Left lung (tissue), 4 donors: ENCODE measurements at regions not wholly inside any gene's neighbourhood (a gene's known extent, or its start where the extent isn't known, plus 50 kb on each side); places are given as distances from the start of the nearest gene placed in this dataset.
A peak's percentile ranks its signal among the peaks of the same experiment; 100 is the strongest.

Source experiments
- ATAC-seq: fragments of 200-7000 bp; cut with Tn5 transposase; one replicate; pipeline ENCODE4 v1.9.1; 2020; ENCODE audit warnings: moderate library complexity
- DNase-seq, 4 donors: peaks; one replicate each; pipeline ENCODE4 v3.0.0-alpha.2; 2013 to 2020
- H3K27ac ChIP-seq, 2 donors: fragments of 200-600 bp; sonication (generic) in 1 of 2; one replicate each; pipeline versions ENCODE4 v1.5.0 to v1.8.0; 2020 to 2021
- H3K27me3 ChIP-seq, 2 donors: fragments of 200-600 bp; sonication (generic) in 1 of 2; one replicate each; pipeline versions ENCODE4 v1.5.0 to v1.8.0; 2020 to 2021
- H3K36me3 ChIP-seq, 2 donors: fragments of 200-600 bp; sonication (generic) in 1 of 2; one replicate each; pipeline versions ENCODE4 v1.5.0 to v1.8.0; 2020 to 2021
- H3K4me1 ChIP-seq, 2 donors: fragments of 200-600 bp; one replicate each; pipeline ENCODE4 v1.8.0; 2021
- H3K4me3 ChIP-seq, 2 donors: fragments of 200-600 bp; sonication (generic) in 1 of 2; one replicate each; pipeline versions ENCODE4 v1.5.0 to v1.8.0; 2020 to 2021; ENCODE audit warnings: mild to moderate bottlenecking in 1 of 2
- H3K9me3 ChIP-seq, 2 donors: fragments of 200-600 bp; sonication (generic) in 1 of 2; one replicate each; pipeline versions ENCODE4 v1.5.0 to v1.8.0; 2020 to 2021
- intact Hi-C, 2 donors: fragments of 100-400 bp; cut with DNase I; formaldehyde crosslinking; loops; one replicate each; pipeline versions ENCODE4 v1.11.2 to v1.14.2; 2022
- TF ChIP-seq, protein P1 (sequence below), 2 donors: fragments of 200-600 bp; sonication (generic) in 1 of 2; IDR thresholded peaks; one replicate each; pipeline versions ENCODE4 v1.5.0 to v1.8.0; 2021; ENCODE audit warnings: antibody characterized with exemption in 2 of 2
- donor health status: DM: no; HTN: yes; CAD: no.
- donor health status: DM: no; HTN: no; CAD: no.

DNA sequence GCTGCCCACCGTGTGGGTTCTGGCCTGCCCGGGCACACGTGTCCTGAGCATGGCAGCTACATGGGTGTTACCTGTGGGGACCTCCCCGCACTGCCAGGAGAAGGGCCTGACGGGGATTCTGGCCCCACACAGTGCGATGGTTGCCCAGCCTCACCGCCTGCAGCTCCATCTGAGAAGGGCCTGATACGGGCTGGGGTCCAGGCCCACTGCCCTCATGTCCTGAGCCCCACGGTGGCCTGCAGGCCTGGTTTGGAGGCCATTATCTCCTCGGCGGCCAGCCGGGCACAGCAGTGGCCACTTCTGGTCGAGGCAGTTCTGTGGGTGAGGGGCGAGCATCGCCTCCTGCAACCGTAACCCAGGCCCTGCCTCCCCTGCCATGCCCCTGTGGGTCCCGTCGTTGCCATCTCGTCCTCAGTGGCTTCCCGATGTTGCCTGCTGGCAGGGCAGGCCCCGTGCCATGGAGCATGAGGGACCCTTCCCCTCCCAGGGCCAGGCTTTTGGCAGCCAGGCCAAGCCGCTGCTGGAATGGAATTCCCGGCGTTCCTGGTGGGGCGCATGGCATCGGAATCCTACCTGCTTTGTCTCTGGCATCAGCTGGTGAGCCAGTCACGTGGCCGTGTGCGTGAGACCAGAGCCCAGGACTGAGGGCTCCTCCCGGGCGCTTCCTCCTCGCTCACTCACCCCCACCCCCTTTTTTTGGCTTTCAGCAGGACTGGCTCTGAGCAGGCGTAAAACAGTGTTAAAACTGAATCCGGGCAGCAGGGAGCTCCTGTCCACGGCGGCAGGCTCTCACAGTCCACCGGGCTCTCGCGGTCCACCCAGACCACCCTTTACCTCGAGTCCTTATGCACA lies 71.9 kb upstream of the PPARA start:
- Histone ChIP-seq H3K9me3 (no peaks in the 10 kb centered on the region), H3K4me1 (peaks cover 35 to 88% of the 10 kb centered on the region in 2 donors), H3K4me3 (peak overlapping the region; percentile 22 to 75), H3K27ac (peak overlapping the region; percentile 97 to 98), H3K36me3 (peaks cover 0 to 24% of the 10 kb centered on the region in 2 donors), H3K27me3 (no peaks in the 10 kb centered on the region)
- TF ChIP-seq, protein P1, sequence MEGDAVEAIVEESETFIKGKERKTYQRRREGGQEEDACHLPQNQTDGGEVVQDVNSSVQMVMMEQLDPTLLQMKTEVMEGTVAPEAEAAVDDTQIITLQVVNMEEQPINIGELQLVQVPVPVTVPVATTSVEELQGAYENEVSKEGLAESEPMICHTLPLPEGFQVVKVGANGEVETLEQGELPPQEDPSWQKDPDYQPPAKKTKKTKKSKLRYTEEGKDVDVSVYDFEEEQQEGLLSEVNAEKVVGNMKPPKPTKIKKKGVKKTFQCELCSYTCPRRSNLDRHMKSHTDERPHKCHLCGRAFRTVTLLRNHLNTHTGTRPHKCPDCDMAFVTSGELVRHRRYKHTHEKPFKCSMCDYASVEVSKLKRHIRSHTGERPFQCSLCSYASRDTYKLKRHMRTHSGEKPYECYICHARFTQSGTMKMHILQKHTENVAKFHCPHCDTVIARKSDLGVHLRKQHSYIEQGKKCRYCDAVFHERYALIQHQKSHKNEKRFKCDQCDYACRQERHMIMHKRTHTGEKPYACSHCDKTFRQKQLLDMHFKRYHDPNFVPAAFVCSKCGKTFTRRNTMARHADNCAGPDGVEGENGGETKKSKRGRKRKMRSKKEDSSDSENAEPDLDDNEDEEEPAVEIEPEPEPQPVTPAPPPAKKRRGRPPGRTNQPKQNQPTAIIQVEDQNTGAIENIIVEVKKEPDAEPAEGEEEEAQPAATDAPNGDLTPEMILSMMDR (IDR thresholded peaks at IDR 0.05), result no peak
- peak; percentile 21 for ATAC-seq
- peak in 2 of 4 donors; percentile 61 to 81 for DNase-seq
- intact Hi-C loops, result loop anchor here in 1 of 2 donors (10.0 kb wide), 1 partner anchor 74 kb away; no protein-coding TSS in a partner anchor

DNA sequence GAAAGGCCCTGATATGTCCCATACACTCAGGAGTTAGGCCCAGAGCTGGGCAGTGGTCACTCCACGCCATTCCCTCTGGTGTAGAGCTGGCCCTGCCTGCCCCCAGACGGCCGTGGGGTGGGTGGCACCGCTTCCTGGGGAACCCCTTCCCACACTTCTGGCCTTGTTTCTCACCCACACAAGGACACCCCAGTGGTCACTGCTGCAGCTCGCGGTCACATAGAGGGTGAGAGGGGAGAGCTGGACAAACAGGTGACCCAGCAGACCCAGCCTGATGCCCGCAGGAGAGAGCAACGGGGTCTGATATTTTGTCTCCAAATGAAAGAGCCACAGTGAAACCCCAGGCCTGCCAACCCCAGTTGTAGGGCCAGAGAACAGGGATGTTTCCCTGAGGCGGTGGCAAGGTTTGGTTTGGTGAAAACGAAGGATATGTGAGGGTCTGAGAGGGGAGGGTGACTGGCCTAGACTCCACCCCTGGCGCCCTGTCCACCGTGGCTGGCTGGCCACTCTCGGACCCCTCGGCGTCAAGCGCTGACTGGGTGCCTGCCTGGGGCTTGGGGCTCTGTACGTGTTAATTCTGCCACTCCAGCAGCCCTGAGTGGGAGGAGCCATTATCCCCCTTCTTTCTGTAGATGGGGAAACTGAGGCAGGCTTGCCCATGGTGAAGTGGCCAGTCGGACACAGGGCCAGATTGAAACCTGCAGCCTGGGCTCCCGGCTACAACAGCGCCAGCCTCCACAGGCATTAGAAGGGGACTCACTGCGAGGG lies 71.0 kb upstream of the PPARA start:
- intact Hi-C loops, result loop anchor here in 1 of 2 donors (10.0 kb wide), 1 partner anchor 74 kb away; no protein-coding TSS in a partner anchor
- H3K4me3 ChIP-seq, result peak overlapping the region; percentile 32 to 75

DNA sequence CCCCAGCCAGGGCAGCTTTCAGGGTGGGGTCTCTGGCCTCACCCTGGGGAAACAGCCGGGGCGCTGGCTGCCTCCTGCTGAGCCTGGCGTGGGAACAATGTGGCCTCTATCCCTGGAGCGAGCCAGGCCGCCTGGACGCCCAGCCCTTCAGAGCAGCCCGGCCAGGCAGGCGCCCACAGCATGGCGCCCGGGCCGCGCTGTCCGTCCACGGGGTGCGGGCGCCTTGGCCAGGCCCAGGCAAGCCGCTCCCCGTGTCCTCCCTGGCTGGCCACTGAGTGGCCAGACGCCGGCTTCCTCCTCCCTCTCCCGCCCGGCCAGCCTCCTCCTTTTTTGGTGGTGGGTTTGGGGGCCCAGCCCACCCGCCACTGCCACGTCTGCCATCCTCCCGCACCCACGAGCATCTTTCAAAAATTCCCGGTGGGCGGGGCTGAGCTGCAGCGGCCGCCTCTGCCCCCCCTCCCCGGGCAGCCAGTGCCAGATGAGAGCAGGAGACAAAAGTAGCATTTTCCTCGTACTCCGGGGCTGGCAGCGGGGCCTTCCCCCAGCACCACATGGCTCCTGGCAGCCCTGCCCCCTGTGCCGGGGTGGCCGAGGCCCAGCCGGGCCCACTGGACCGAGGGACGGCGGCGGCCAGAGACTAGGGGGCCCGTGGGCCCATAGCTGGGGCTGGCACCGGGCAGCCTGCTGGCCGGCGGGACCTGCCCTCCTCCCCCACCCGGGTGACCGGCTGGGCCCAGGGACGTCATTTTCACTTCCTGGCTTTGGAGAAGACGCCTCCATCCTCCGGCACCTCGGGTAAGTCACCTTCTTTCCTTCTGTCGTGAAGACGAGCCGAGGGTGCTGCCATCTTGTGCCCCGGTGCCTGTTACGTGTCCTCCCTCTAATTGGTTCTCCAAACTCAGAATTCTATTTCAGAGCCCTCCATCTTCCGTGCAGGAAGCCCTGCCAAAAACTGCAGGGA lies 70.2 kb upstream of the PPARA start:
- intact Hi-C loops, result loop anchor here in 1 of 2 donors (10.0 kb wide), 1 partner anchor 75 kb away; no protein-coding TSS in a partner anchor
- peak in 3 of 4 donors; percentile 49 to 80 (median 73) for DNase-seq
- H3K4me1 ChIP-seq, result peaks cover 44 to 87% of the 10 kb centered on the region in 2 donors

More for the DNA sequence above, 71.0 kb upstream of the PPARA start:
- Histone ChIP-seq H3K4me1 (peaks cover 41 to 88% of the 10 kb centered on the region in 2 donors), H3K27ac (peak overlapping the region; percentile 97 to 98), H3K9me3 (no peaks in the 10 kb centered on the region), H3K27me3 (no peaks in the 10 kb centered on the region), H3K36me3 (peaks cover 0 to 29% of the 10 kb centered on the region in 2 donors)
- ATAC-seq, result no peak
- TF ChIP-seq, protein P1 (IDR thresholded peaks at IDR 0.05), result no peak
- peak in 2 of 4 donors; percentile 32 to 59 for DNase-seq

DNA sequence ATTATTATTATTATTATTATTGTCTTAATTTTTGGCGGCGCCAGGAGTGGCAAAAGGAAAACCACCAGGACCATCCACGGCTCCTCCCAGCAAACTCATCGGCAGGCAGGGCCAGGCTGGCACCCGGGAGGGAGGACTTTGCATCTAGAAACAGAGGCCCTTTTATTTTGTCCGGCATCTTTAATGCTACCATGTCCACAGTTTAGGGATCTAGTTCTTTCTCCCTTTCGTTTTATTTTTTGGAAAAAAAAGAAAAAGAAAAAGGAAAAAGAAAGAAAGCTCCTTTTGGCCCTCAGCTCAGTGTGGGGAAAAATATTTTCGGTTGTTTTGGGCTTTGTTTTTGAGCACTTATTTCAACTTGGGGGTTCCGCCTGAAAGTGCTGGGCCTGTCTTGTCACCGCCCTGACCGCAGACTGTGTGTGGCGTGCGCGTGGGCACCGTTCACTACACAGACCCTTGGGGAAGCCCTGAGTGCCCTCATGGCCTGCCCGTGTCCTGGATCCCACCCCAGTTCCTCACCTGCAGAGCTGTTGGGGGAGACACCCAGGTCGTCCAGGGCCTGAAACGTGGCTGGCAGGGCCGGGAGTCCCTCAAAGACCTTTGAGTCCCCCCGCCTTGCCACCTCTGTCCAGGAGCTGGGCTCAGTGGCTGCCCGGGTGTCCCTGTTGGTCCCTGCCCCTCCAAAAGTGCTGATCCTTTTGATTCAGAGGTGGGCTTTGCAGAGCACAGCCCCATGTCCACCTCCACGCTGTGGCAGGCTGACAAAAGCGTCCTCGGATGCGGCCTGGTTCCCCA lies 69.1 kb upstream of the PPARA start:
- Histone ChIP-seq H3K4me1 (peaks cover 44 to 87% of the 10 kb centered on the region in 2 donors), H3K9me3 (no peaks in the 10 kb centered on the region), H3K4me3 (peak overlapping the region; percentile 32 to 75), H3K27ac (peak overlapping the region; percentile 97 to 98), H3K27me3 (no peaks in the 10 kb centered on the region), H3K36me3 (peaks cover 0 to 26% of the 10 kb centered on the region in 2 donors)
- ATAC-seq (no peak), DNase-seq (peak in 2 of 4 donors; percentile 30 to 69)
- TF ChIP-seq, protein P1 (IDR thresholded peaks at IDR 0.05), result no peak
- intact Hi-C loops, result no loop called here

More for the DNA sequence above, 70.2 kb upstream of the PPARA start:
- peaks cover 0 to 25% of the 10 kb centered on the region in 2 donors for H3K36me3 ChIP-seq
- peak overlapping the region; percentile 97 to 98 for H3K27ac ChIP-seq
- H3K9me3 ChIP-seq, result no peaks in the 10 kb centered on the region
- peak; percentile 30 for ATAC-seq
- no peaks in the 10 kb centered on the region for H3K27me3 ChIP-seq
- H3K4me3 ChIP-seq, result peak overlapping the region; percentile 32 to 75
- TF ChIP-seq, protein P1 (IDR thresholded peaks at IDR 0.05), result no peak
